SK-N-MC (cell line): ENCODE measurements at regions not wholly inside any gene's neighbourhood (a gene's known extent, or its start where the extent isn't known, plus 50 kb on each side); places are given as distances from the start of the nearest gene placed in this dataset.

Experiments used
- EZH2 ChIP-seq: fragments of 200-600 bp; sonication (generic); IDR thresholded peaks from one replicate; pipeline ENCODE4 v1.6.1; 2017; ENCODE audit warnings: antibody characterized with exemption
- POLR2AphosphoS5 ChIP-seq: IDR thresholded peaks from 2 replicates; pipeline ENCODE4 v1.6.1; 2012; ENCODE audit warnings: mild to moderate bottlenecking, low read depth, low read length, borderline replicate concordance

DNA sequence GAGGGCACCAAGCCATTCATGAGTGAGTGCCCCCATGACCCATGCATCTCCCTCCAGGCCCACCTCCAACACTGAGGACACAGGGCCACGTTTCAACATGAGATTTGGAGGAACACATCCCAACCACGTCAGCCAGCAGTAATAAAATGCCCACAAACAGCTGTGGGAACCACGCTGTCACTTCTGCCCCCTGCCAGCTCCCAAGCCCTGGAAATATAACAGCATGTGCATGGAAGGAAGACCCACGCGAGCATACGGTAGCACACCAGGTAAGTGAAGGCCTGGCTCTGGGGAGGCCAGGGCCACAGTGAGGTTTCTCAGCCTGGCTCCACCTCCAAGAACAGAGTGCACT, 168.9 kb upstream of the PFKP start:
- TF ChIP-seq EZH2 (no peak), POLR2AphosphoS5 (no peak)
